Upper lobe of left lung (tissue), 4 donors: ENCODE measurements at regions not wholly inside any gene's neighbourhood (a gene's known extent, or its start where the extent isn't known, plus 50 kb on each side); places are given as distances from the start of the nearest gene placed in this dataset.

Experiments
- EP300 ChIP-seq, 4 donors: sonication (generic); formaldehyde crosslinking; IDR thresholded peaks; one replicate each; pipeline ENCODE4 v1.5.1; 2017; ENCODE audit warnings: antibody characterized with exemption in 4 of 4, control low read depth in 2 of 4
- POLR2A ChIP-seq, 4 donors: fragments of 450-650 bp; IDR thresholded peaks; one replicate each; pipeline ENCODE4 v1.5.1; 2016 to 2017; ENCODE audit warnings: antibody characterized with exemption in 4 of 4, mild to moderate bottlenecking in 2 of 4
- TF ChIP-seq, protein P1 (sequence below), 6 experiments: fragments of 450-650 bp in 4 of 6; fragments of 200-600 bp in 2 of 6; sonication (generic) in 2 of 6; IDR thresholded peaks; one replicate each; pipeline ENCODE4 v1.5.1; 2016 to 2019; ENCODE audit warnings: antibody characterized with exemption in 6 of 6

DNA sequence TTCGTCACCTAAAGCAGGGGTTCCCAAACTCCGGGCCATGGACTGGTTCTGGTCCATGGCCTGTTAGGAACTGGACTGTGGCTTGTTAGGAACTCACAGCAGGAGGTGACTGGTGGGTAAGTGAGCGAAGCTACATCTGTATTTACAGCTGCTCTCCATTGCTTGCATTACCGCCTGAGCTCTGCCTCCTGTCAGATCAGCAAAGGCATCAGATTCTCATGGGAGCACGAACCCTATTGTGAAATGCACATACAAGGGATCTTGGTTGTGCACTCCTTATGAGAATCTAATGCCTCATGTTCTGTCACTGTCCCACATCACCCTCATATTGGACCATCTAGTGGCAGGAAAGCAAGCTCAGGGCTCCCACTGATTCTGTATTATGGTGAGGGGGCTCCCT, 217.0 kb downstream of the ZFP36L2 start:
- TF ChIP-seq POLR2A (IDR thresholded peaks at IDR 0.05): no peak
- TF ChIP-seq, protein P1, sequence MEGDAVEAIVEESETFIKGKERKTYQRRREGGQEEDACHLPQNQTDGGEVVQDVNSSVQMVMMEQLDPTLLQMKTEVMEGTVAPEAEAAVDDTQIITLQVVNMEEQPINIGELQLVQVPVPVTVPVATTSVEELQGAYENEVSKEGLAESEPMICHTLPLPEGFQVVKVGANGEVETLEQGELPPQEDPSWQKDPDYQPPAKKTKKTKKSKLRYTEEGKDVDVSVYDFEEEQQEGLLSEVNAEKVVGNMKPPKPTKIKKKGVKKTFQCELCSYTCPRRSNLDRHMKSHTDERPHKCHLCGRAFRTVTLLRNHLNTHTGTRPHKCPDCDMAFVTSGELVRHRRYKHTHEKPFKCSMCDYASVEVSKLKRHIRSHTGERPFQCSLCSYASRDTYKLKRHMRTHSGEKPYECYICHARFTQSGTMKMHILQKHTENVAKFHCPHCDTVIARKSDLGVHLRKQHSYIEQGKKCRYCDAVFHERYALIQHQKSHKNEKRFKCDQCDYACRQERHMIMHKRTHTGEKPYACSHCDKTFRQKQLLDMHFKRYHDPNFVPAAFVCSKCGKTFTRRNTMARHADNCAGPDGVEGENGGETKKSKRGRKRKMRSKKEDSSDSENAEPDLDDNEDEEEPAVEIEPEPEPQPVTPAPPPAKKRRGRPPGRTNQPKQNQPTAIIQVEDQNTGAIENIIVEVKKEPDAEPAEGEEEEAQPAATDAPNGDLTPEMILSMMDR (IDR thresholded peaks at IDR 0.05): no peak
- TF ChIP-seq EP300 (IDR thresholded peaks at IDR 0.05): no peak
